ENCODE measurements at regions not wholly inside any gene's neighbourhood (a gene's known extent, or its start where the extent isn't known, plus 50 kb on each side); places are given as distances from the start of the nearest gene placed in this dataset.

DNA sequence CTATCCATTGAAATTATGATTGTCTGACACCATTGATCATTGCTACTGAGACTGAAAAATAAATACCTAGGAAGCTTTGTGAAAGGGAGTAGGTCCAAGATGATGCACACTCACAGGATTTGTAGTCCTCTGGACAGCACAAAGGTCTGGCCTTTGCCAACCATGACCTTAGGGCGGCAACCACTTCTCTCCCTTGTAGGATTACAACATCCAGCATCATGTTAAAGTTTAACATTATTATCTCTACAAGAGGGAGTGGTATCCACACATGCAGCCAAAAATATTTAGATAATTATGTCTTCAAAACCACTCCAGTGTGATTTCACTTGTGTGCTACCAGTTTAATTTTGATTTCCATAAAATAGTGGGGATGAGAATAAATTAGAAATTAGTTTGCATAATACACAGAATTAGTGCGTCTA lies 51.1 kb upstream of the NHSL1 start:
- DNase-seq (ENCODE audit: low spot score) = peak; percentile 52

DNA sequence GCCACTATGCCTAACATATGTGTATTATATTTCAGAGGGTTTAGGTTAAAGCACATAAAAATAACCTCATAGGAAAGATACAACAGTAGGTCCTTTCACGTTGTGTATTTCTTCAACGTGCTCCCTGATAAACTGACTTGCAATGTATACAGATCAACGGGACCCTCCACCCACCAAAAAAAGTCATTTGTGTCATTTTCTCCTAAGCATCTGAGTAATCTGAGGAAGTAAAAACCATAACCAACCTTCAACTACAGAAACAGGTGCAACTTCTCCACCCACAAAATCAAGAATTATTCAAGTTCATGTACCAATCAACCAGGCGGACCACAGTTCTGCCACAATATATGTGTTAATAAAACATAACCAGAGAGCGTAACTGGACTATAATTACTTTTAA lies 54.9 kb upstream of the NHSL1 start:
- no peak for DNase-seq (ENCODE audit: low spot score)

DNA sequence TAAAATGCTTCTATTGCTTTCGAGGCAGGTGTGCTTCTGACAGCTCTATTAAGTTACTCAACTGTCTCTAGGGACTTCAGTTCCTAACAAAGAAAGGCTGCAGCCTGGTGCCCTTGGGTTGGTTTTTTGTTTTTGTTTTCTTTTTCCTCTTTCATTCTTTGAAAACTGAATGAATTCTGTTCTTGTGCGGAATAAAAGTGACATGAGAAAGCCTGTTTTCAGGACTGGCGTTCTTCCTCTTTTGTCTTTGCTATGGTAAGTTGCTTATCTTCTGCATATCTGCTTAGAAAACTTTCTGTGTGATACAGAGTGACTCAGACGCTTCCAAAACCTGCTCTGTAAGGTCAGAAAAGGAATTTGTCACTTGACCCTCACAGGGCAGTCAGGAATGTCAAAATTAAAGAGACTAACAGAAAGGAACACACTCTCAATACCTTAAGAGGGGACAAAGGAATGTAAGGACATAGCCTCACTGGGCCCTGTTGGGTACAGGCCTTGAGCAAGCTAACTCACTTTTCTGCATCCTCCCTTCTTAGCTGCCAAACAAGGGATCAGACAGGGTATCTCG lies 56.2 kb upstream of the NHSL1 start:
- DNase-seq (ENCODE audit: low spot score) = no peak

GRCh38 chr6:138557147-138557546 lies 57.9 kb upstream of the NHSL1 start:
- DNase-seq (ENCODE audit: low spot score) = no peak

- no peak for DNase-seq (ENCODE audit: low spot score)
These were observed 59.8 kb upstream of the NHSL1 start for GRCh38 chr6:138559143-138559542.

DNA sequence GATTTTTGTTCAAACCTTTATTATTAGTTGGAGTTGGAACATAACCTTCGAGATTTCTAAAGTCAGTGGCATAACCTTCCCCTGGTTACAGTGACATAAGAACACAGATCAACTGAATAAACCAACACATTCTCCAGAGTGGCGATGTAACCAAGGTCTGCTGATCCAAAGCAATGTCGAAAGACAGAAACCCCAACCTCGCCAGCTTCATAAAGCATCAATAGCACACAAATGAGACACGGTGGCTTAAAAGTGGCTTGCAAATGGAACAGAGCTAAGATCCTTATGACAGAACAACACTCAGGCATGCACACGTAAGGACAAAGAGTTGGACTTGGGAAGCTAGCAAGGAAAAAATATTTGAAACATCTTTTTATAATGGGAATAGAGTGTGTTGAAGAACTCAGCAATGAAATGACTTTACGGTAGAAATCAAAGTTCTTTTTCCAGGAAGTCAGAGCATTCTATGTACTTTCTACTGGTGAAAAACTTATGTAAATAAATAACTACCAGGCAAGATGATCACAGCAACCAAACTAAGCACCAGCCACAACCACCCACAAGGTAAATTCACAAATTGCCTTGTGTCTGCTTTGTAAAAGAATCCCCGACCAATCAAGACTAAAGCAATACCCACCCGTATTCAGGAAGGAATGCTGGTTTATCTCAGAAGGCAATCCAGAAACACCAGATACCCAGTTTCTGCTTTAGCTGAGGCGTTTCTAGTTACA lies 61.0 kb upstream of the NHSL1 start:
- no peak for DNase-seq (ENCODE audit: low spot score)

DNA sequence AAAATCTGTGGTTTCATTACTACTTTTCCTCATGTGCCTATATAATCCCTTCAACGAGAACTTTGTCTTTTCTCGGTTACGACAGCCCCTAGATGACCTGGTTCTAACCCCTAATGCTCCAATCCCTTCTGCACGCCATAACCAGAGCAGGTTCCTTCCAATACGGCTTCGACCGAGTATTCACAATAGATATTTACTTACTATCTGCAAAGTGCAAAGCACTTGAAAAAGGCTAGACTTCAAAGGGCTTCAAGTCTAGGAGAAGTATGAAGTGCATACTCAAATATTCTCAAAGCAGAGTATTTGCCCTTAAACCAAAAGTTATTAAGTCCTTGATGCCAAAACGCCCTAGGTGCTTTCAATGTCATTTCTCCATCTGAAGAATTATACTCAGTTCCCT lies 63.4 kb upstream of the NHSL1 start:
- no peak for DNase-seq (ENCODE audit: low spot score)

DNA sequence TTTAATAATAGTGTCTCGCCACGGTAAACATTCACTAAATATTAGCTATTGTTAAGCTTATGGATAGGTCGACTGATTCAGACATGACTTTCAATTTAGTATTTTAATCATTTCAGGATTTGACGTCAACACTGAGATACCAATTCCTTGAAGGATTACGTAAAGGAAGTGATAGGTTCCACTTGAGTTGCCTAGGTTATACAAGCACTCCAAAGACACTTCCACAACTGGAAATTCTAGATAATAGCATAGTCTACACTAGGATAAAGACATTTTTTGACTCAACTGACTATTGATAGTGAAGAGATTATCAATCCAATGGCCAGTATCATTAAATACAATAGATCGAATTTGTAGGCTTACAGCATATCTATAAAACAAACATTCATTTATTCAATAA lies 63.9 kb upstream of the NHSL1 start:
- DNase-seq (ENCODE audit: low spot score) = no peak

GRCh38 chr6:138563650-138564049 lies 64.4 kb upstream of the NHSL1 start:
- DNase-seq (ENCODE audit: low spot score) = no peak

DNA sequence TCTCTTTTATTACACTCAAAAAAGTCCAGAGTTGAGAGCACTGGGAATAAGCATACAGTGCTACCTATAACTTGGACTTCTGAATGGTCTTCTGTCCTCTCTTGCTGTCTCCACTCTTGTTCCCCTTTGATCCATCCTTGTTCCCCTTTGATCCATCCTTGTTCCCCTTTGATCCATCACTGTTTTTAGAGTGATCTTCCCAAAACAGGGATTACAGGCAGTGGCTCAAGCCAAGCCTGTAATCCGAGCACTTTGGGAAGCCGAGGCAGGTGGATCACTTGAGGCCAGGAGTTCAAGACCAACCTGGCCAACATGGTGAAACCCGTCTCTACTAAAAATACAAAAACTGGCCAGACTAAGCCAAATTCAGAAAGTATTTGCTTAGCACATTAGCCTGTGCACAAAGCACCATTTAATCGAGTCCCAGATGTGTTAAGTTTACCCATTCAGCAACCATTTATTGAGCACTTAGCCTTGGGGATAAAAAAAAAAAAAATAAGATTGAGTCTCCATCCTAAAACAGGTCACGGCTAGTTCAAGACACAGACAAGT lies 65.0 kb upstream of the NHSL1 start:
- DNase-seq (ENCODE audit: low spot score) = no peak

DNA sequence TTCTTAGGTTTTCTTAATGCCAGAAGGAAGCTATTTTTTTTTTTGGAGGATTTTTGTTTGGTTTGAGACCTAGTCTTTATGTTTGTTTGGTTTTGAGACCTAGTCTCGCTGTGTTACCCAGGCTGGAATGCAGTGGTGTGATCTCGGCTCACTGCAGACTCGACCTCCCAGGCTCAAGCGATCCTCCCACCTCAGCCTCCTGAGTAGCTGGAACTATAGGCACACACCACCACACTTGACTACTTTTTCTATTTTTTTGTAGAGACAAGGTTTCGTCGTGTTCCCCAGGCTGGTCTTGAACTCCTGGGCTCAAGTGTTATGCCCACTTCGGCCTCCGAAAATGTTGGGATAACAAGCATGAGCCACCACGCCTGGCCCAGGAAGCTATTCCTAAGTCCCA lies 67.8 kb upstream of the NHSL1 start:
- DNase-seq (ENCODE audit: low spot score) = no peak

DNA sequence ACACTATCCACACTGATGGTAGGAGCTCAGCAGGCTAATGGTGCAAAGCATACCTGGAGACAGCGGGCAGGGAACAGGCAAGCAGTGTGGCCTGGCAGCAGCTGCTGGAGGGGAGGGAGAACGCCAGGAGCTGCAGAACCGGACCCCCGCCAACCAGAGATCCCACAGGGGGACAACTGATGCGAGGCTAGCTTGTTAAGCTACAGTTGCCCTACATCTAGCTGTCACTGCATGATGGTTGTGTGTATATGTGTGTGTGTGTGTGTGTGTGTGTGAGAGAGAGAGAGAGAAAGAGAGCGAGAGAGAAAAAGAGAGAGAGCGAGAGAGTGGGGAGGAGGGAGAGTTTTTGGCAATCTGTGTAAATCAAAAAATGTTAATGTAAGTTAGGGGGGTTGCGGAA lies 69.7 kb upstream of the NHSL1 start:
- no peak for DNase-seq (ENCODE audit: low spot score)

GRCh38 chr6:138569554-138569953 lies 70.3 kb upstream of the NHSL1 start:
- DNase-seq (ENCODE audit: low spot score) = no peak

DNA sequence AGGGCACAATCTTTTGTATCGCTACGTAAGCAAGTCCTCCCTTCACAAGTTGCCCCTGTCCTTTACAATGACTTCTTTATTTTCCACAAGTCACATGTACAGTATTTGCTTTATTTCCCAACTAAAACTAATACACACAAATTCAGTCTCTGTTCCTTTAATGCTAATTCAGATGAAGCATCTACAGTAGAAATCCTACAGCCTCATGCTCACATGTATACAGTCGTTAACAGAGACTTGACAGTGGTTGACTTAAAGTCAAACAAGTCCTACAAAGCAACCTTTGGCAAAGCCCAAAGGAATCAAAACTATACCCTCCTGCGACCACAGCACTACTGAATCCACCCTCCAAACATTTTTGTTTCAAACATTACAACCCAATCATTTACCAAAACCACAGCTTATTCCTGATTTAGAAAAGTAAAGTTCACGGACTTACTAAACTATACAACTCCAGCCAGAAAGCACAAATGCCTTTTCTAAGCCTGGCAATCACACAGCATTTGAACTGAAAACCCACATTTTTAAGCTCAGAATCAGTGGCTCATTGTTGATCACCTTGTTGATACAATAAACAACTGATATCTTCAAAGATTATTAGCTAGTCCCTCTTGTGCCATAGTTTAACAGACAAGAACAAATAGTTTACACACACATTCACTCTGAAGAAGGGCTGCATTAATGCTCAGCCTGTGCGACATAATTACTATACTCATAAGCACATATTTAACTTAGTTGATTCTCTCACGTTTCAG lies 70.9 kb upstream of the NHSL1 start:
- no peak for DNase-seq (ENCODE audit: low spot score)

- DNase-seq (ENCODE audit: low spot score) = no peak
These were observed 71.4 kb upstream of the NHSL1 start for GRCh38 chr6:138570725-138571029.

DNA sequence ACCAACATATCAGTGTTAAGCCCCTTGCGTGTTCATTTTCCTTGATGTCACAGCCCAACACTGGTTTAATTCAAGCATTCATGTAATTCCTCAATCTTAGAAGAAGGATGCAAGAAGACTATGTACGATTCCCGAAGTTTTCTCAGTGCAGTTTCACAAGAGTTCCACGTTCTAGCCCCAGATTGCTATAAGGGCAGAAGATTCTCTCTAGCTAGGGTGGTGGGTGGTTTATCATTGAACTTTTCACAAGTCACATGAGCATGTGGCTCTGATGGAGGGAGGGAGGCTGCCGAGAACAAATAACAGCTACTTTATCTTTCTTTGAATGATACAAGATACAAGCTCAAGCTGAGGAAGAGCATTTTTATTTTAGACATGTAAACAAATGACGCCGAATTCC lies 71.9 kb upstream of the NHSL1 start:
- DNase-seq (ENCODE audit: low spot score) = no peak

DNA sequence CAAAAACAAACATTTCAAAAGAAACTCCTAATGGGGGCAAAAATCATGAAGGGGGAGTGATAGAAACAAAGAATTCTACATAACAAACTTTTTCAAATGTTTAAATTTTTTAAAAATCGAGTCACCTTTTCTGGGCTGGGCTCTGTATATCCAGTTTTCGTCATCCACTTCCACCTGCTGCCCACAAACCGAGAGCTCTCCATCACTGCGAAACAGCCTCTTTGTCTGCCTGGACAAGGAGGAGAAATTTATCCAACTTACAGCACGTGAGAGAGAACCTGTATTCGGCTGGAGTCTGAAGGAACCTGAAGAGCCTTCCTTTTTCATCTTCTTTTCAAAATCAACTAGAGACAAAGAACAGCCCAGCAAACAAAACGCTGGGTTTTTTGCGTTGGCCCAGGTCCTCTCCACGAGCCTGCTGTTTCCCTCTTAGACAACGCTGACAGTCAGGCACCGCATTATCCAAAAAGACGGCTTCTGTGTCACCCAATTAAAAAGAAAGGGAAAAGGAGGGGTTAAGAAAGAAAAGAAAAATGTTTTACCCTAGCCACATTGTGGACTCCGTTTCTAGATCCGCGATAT lies 72.4 kb upstream of the NHSL1 start:
- DNase-seq (ENCODE audit: low spot score) = peak; percentile 34

DNA sequence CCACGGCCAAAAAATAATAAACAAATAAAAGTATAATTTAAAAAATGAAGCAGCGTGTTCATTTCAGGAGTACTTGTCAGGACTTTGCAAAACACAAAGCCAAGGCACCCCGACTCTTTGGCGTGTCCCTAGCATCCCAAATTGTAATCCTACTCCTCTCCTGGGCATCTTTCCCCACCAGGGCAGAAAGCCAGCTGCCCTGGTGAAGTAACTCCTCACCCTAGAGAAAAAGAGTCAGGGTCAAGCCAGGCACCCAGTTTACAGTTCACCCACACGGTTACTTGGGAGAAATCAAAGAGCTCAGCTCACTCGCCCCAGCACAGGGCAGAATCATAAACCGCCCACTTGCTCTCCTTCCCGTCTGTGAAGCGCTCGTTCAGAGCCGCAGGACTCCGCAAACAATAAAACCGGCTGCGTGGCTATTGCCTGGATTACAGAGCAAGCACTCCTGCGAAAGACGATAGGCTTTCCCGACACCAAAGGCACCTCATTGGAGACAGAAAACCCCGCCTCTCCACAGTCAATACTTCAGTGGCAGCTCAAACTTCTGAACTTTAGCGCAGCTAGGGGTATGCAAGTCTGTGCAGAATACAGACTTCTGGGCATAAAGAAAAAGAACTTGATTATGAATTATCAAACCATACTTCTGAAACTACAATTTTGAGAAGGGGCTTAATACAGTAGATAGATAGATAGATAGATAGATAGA lies 73.0 kb upstream of the NHSL1 start:
- peak; percentile 87 for DNase-seq (ENCODE audit: low spot score)

- DNase-seq (ENCODE audit: low spot score) = no peak
These were observed 73.6 kb upstream of the NHSL1 start for GRCh38 chr6:138572885-138573284.

GRCh38 chr6:138575257-138575656 lies 76.0 kb upstream of the NHSL1 start:
- no peak for DNase-seq (ENCODE audit: low spot score)

DNA sequence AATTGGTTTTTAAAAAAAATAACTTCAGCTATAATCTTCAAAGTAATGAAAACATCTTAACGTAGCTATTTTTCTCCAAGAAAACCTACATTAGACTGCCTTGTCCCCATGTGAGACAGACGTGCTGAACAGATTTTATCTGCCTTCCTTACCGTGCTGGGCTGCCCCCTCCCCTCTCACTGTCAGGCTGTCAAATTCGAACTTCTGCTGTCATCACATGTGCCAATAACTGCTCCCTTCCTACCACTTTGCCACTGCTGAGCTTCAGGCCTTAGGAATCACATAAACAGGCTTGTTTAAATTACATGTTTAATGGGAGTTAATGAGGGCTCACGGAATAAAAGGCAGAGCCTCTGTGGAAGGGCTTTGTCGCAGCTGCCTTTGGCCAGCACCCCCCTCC lies 77.0 kb upstream of the NHSL1 start:
- no peak for DNase-seq (ENCODE audit: low spot score)

Measured in AG20443 (cell line).